Tongue (tissue), 1 donor: ENCODE measurements at regions not wholly inside any gene's neighbourhood (a gene's known extent, or its start where the extent isn't known, plus 50 kb on each side); places are given as distances from the start of the nearest gene placed in this dataset.
"Not testable (repeated sequence)": the region's sequence is repeated elsewhere in the genome, so short reads cannot be mapped to it uniquely, and the experiment has no call there.

Source experiments
- DNase-seq: peaks from one replicate; pipeline ENCODE4 v3.0.0-alpha.2; 2015

- no peak for DNase-seq
Observed at GRCh38 chr9:110123341-110124095, 84.4 kb downstream of the C9orf152 start.

GRCh38 chr9:110124439-110124838 lies 83.5 kb downstream of the C9orf152 start:
- no peak for DNase-seq

- peak; percentile 87 for DNase-seq
Observed at GRCh38 chr9:110125207-110125751, 82.7 kb downstream of the C9orf152 start.

GRCh38 chr9:110125763-110126351 lies 82.1 kb downstream of the C9orf152 start:
- DNase-seq: no peak

- peak; percentile 76 for DNase-seq
Observed at GRCh38 chr9:110126499-110126941, 81.4 kb downstream of the C9orf152 start.

GRCh38 chr9:110126986-110127864 lies 80.7 kb downstream of the C9orf152 start:
- DNase-seq: peak; percentile 90

GRCh38 chr9:110128664-110129329 lies 79.2 kb downstream of the C9orf152 start:
- DNase-seq: no peak

GRCh38 chr9:110129425-110129824 lies 78.5 kb downstream of the C9orf152 start:
- no peak for DNase-seq

GRCh38 chr9:110130211-110130610 lies 77.7 kb downstream of the C9orf152 start:
- no peak for DNase-seq

GRCh38 chr9:110130791-110131416 lies 77.1 kb downstream of the C9orf152 start:
- DNase-seq: no peak

- DNase-seq: no peak
Observed at GRCh38 chr9:110131499-110131898, 76.5 kb downstream of the C9orf152 start.

- DNase-seq: not testable (repeated sequence)
Observed at GRCh38 chr9:110132531-110132930, 75.4 kb downstream of the C9orf152 start.

GRCh38 chr9:110133059-110133458 lies 74.9 kb downstream of the C9orf152 start:
- no peak for DNase-seq

- no peak for DNase-seq
Observed at GRCh38 chr9:110133608-110134210, 74.2 kb downstream of the C9orf152 start.

- no peak for DNase-seq
Observed at GRCh38 chr9:110135846-110136245, 72.1 kb downstream of the C9orf152 start.

- DNase-seq: no peak
Observed at GRCh38 chr9:110136802-110137201, 71.2 kb downstream of the C9orf152 start.

GRCh38 chr9:110140276-110140675 lies 67.7 kb downstream of the C9orf152 start:
- DNase-seq: no peak

- DNase-seq: no peak
Observed at GRCh38 chr9:110141227-110141793, 66.6 kb downstream of the C9orf152 start.

- no peak for DNase-seq
Observed at GRCh38 chr9:110142253-110142652, 65.7 kb downstream of the C9orf152 start.

GRCh38 chr9:110142868-110143481 lies 65.0 kb downstream of the C9orf152 start:
- DNase-seq: no peak
